ENCODE measurements at regions not wholly inside any gene's neighbourhood (a gene's known extent, or its start where the extent isn't known, plus 50 kb on each side); places are given as distances from the start of the nearest gene placed in this dataset.

DNA sequence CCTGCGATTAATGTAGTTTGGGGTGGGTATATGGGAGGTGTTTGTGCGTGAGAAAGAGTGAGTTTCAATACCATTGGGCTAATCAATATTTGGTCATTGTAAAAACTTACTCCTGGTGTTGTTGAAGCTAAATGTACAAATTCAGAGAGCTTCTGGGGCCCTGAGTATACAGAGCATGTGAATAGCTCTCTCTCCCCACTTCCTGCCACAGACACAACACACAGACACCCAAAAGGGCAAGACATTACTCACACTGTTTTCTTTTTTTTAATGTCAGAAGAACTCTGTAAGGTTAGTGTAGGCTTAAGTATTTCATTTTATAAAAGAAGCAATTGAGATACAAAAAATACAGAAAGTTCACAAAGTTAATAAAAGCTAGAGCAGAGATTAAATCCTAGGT lies 151.3 kb upstream of the KCNIP4 start:
- no peaks in the 10 kb centered on the region for H3K4me1 ChIP-seq
- H4K20me1 ChIP-seq (ENCODE audit: low read depth) = no peaks in the 10 kb centered on the region
- H3K36me3 ChIP-seq = no peaks in the 10 kb centered on the region
- no peaks in the 10 kb centered on the region for H3F3A ChIP-seq (ENCODE audit: low read depth)
- H3K9me3 ChIP-seq (ENCODE audit: low read depth) = no peaks in the 10 kb centered on the region
- TF ChIP-seq EZH2phosphoT487 (IDR thresholded peaks at IDR 0.05) (no peak), EZH2 (IDR thresholded peaks at IDR 0.05) (no peak)
- H3K79me2 ChIP-seq (ENCODE audit: low read depth) = no peaks in the 10 kb centered on the region
- no peak for DNase-seq (ENCODE audit: low spot score)
- no peaks in the 10 kb centered on the region for H3K27me3 ChIP-seq
- no peak overlapping the region for H3K27ac ChIP-seq
- H3K4me3 ChIP-seq = no peak overlapping the region
- no peak overlapping the region for H3K27ac Mint-ChIP-seq
- H3K4me1 Mint-ChIP-seq = no peaks in the 10 kb centered on the region
- H3K9me3 Mint-ChIP-seq = no peaks in the 10 kb centered on the region
- H3K4me2 ChIP-seq = no peak overlapping the region
- no peak overlapping the region for H3K9ac ChIP-seq
- H3K27me3 Mint-ChIP-seq (ENCODE audit: insufficient read depth, low read depth) = no peaks in the 10 kb centered on the region
- no peaks in the 10 kb centered on the region for H3K36me3 Mint-ChIP-seq
- H3K4me3 Mint-ChIP-seq = no peak overlapping the region
- H2AFZ ChIP-seq (replicated peaks) = no peak overlapping the region

DNA sequence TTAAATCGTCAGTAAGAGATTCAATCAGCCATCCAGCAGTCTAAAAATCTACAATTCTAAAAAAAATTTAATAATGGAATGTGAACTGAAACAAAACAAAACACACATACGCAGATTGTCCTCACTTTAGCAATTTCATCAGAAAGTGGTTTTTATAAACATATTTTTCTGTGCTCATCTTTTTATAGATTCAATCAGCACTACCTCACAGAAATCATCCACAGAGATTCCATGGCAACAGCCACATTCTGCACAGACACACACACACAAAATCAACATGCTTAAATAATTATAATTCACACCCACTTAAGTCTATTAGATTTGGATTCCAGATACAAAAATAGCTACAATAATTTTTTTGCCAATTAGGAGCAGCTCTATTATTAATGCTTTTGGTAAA lies 149.0 kb upstream of the KCNIP4 start:
- H3F3A ChIP-seq (ENCODE audit: low read depth) = no peaks in the 10 kb centered on the region
- H3K9ac ChIP-seq = no peak overlapping the region
- no peaks in the 10 kb centered on the region for H3K36me3 ChIP-seq
- no peaks in the 10 kb centered on the region for H3K4me1 ChIP-seq
- Mint-ChIP-seq H3K36me3 (no peaks in the 10 kb centered on the region), H3K4me1 (no peaks in the 10 kb centered on the region), H3K4me3 (no peak overlapping the region), H3K9me3 (no peaks in the 10 kb centered on the region), H3K27me3 (ENCODE audit: insufficient read depth, low read depth) (no peaks in the 10 kb centered on the region), H3K27ac (no peak overlapping the region)
- no peaks in the 10 kb centered on the region for H3K79me2 ChIP-seq (ENCODE audit: low read depth)
- H2AFZ ChIP-seq (replicated peaks) = no peak overlapping the region
- H3K27me3 ChIP-seq = no peaks in the 10 kb centered on the region
- no peak overlapping the region for H3K4me2 ChIP-seq
- no peak overlapping the region for H3K4me3 ChIP-seq
- no peaks in the 10 kb centered on the region for H4K20me1 ChIP-seq (ENCODE audit: low read depth)
- H3K27ac ChIP-seq = no peak overlapping the region
- H3K9me3 ChIP-seq (ENCODE audit: low read depth) = no peaks in the 10 kb centered on the region
- TF ChIP-seq EZH2 (IDR thresholded peaks at IDR 0.05) (no peak), EZH2phosphoT487 (IDR thresholded peaks at IDR 0.05) (no peak)
- TF ChIP-seq, protein P1, sequence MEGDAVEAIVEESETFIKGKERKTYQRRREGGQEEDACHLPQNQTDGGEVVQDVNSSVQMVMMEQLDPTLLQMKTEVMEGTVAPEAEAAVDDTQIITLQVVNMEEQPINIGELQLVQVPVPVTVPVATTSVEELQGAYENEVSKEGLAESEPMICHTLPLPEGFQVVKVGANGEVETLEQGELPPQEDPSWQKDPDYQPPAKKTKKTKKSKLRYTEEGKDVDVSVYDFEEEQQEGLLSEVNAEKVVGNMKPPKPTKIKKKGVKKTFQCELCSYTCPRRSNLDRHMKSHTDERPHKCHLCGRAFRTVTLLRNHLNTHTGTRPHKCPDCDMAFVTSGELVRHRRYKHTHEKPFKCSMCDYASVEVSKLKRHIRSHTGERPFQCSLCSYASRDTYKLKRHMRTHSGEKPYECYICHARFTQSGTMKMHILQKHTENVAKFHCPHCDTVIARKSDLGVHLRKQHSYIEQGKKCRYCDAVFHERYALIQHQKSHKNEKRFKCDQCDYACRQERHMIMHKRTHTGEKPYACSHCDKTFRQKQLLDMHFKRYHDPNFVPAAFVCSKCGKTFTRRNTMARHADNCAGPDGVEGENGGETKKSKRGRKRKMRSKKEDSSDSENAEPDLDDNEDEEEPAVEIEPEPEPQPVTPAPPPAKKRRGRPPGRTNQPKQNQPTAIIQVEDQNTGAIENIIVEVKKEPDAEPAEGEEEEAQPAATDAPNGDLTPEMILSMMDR (IDR thresholded peaks at IDR 0.05) = no peak
- DNase-seq (ENCODE audit: low spot score) = no peak

DNA sequence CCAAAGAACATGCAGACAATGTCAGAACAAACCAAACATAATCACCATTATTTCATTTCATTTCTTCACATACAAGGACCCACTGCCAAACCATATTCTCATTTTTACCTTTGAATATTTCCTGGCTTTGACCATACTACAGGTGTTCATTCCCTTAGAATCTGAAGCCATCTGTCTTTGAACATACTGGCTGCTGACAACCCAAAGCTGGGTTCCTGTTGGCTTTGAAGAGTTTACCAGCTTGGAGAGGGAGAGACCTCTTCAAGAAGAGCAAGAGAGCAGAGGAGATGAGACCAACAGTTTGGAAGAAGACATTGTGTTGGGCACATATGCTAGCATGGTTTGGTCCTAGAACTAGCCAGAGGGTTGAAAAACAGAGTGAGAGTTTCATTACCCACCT lies 145.6 kb upstream of the KCNIP4 start:
- no peaks in the 10 kb centered on the region for H3K36me3 ChIP-seq
- H3K79me2 ChIP-seq (ENCODE audit: low read depth) = no peaks in the 10 kb centered on the region
- no peak overlapping the region for H3K4me3 ChIP-seq
- H3K4me2 ChIP-seq = no peak overlapping the region
- no peak overlapping the region for H2AFZ ChIP-seq (replicated peaks)
- Mint-ChIP-seq H3K36me3 (no peaks in the 10 kb centered on the region), H3K9me3 (no peaks in the 10 kb centered on the region), H3K4me3 (no peak overlapping the region), H3K27ac (no peak overlapping the region), H3K4me1 (peaks cover 5% of the 10 kb centered on the region), H3K27me3 (ENCODE audit: insufficient read depth, low read depth) (no peaks in the 10 kb centered on the region)
- no peaks in the 10 kb centered on the region for H4K20me1 ChIP-seq (ENCODE audit: low read depth)
- DNase-seq (ENCODE audit: low spot score) = no peak
- H3K9ac ChIP-seq = no peak overlapping the region
- no peak for TF ChIP-seq EZH2 (IDR thresholded peaks at IDR 0.05)
- no peak for TF ChIP-seq EZH2phosphoT487 (IDR thresholded peaks at IDR 0.05)
- TF ChIP-seq, protein P1 (IDR thresholded peaks at IDR 0.05) = no peak
- no peaks in the 10 kb centered on the region for H3K27me3 ChIP-seq
- H3F3A ChIP-seq (ENCODE audit: low read depth) = no peaks in the 10 kb centered on the region
- no peaks in the 10 kb centered on the region for H3K4me1 ChIP-seq
- no peak overlapping the region for H3K27ac ChIP-seq
- no peaks in the 10 kb centered on the region for H3K9me3 ChIP-seq (ENCODE audit: low read depth)

DNA sequence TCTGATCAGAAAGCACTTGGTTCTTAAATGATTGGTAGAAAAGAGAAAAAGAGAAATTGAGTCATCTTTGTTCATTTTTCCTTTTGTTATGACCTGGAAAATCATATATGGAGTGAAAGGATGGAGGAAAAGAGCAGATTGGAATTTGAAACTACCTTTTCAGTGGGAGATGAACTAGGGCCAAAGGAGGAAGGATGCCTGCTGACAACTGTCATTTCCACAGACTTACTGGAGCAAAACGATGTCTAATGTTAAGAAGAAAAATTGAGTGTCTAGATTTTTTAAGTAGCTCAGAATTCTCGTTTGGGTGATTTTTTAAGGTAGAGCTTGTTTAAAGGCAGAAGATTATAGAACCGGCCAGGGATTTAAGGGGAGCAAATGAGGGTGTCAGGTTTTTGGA lies 144.6 kb upstream of the KCNIP4 start:
- no peaks in the 10 kb centered on the region for H4K20me1 ChIP-seq (ENCODE audit: low read depth)
- TF ChIP-seq, protein P1 (IDR thresholded peaks at IDR 0.05) = no peak
- TF ChIP-seq EZH2 (IDR thresholded peaks at IDR 0.05) = no peak
- TF ChIP-seq EZH2phosphoT487 (IDR thresholded peaks at IDR 0.05) = no peak
- no peak for DNase-seq (ENCODE audit: low spot score)
- no peaks in the 10 kb centered on the region for H3K27me3 Mint-ChIP-seq (ENCODE audit: insufficient read depth, low read depth)
- no peaks in the 10 kb centered on the region for H3K36me3 ChIP-seq
- H2AFZ ChIP-seq (replicated peaks) = no peak overlapping the region
- no peaks in the 10 kb centered on the region for H3K9me3 Mint-ChIP-seq
- no peaks in the 10 kb centered on the region for H3K79me2 ChIP-seq (ENCODE audit: low read depth)
- no peaks in the 10 kb centered on the region for H3K9me3 ChIP-seq (ENCODE audit: low read depth)
- H3K4me1 Mint-ChIP-seq = peaks cover 5% of the 10 kb centered on the region
- H3K4me3 Mint-ChIP-seq = no peak overlapping the region
- no peaks in the 10 kb centered on the region for H3K36me3 Mint-ChIP-seq
- H3K27ac ChIP-seq = no peak overlapping the region
- no peak overlapping the region for H3K9ac ChIP-seq
- H3K4me3 ChIP-seq = no peak overlapping the region
- H3K27me3 ChIP-seq = no peaks in the 10 kb centered on the region
- no peaks in the 10 kb centered on the region for H3K4me1 ChIP-seq
- no peak overlapping the region for H3K4me2 ChIP-seq
- H3F3A ChIP-seq (ENCODE audit: low read depth) = no peaks in the 10 kb centered on the region
- no peak overlapping the region for H3K27ac Mint-ChIP-seq

Data from neural progenitor cell (in vitro differentiated cells).